Kidney (tissue), 13 donors: ENCODE measurements at regions not wholly inside any gene's neighbourhood (a gene's known extent, or its start where the extent isn't known, plus 50 kb on each side); places are given as distances from the start of the nearest gene placed in this dataset.

ENCODE experiments used
- DNase-seq, 5 donors: peaks; one replicate each; pipeline ENCODE4 v3.0.0-alpha.2; 2013 to 2020
- FAIRE-seq: peaks from 2 replicates; lab custom pipeline; 2012; peaks lifted over from hg19 to GRCh38; lab: Jason Lieb, UNC
- H3K27ac ChIP-seq, 2 donors: one replicate each; pipeline ENCODE4 v1.7.0; 2013; ENCODE audit warnings: low read depth in 2 of 2, low read length in 2 of 2, inconsistent platforms in 1 of 2
- H3K27me3 ChIP-seq: one replicate; pipeline ENCODE4 v1.7.1; 2013; ENCODE audit warnings: low read length, inconsistent platforms; ENCODE audit not compliant: control insufficient read depth, insufficient read depth
- H3K36me3 ChIP-seq, 3 donors: one replicate each; pipeline versions ENCODE4 v1.7.0 to v1.7.1; 2013; ENCODE audit warnings: low read length in 3 of 3, control low read depth in 1 of 3, inconsistent platforms in 1 of 3; ENCODE audit not compliant: insufficient read depth in 3 of 3, control insufficient read depth in 2 of 3
- H3K4me1 ChIP-seq, 3 donors: one replicate each; pipeline versions ENCODE4 v1.7.0 to v1.7.1; 2013; ENCODE audit warnings: low read length in 3 of 3, inconsistent platforms in 1 of 3, low read depth in 1 of 3; ENCODE audit not compliant: control insufficient read depth in 2 of 3, insufficient read depth in 2 of 3
- H3K4me3 ChIP-seq, 3 donors: one replicate each; pipeline versions ENCODE4 v1.7.0 to v1.8.1; 2013; ENCODE audit warnings: low read length in 3 of 3, control low read depth in 1 of 3, inconsistent platforms in 1 of 3
- H3K9ac ChIP-seq, 3 donors: one replicate each; pipeline versions ENCODE4 v1.7.0 to v1.7.1; 2013; ENCODE audit warnings: low read length in 3 of 3, control low read depth in 1 of 3, inconsistent platforms in 1 of 3
- H3K9me3 ChIP-seq, 3 donors: one replicate each; pipeline versions ENCODE4 v1.7.0 to v1.7.1; 2013; ENCODE audit warnings: low read length in 3 of 3, control low read depth in 1 of 3, inconsistent platforms in 1 of 3; ENCODE audit not compliant: control insufficient read depth in 2 of 3, insufficient read depth in 1 of 3
- intact Hi-C: fragments of 100-400 bp; cut with DNase I; formaldehyde crosslinking; loops from one replicate; pipeline ENCODE4 v1.11.1; 2022
- TF ChIP-seq, protein P1 (sequence below): IDR thresholded peaks from 3 replicates; pipeline ENCODE4 v1.5.1; 2012; ENCODE audit warnings: mild to moderate bottlenecking, moderate library complexity, borderline replicate concordance; ENCODE audit not compliant: insufficient read depth; ENCODE audit errors: extremely low read depth
- donor health status: control.
- donor health status: control.
- donor health status: control.
- donor health status: control.
- donor health status: control.
- donor health status: DM: yes; HTN: yes; CAD: no.
- donor health status: Normal renal cell carcinoma (clear cell type).

DNA sequence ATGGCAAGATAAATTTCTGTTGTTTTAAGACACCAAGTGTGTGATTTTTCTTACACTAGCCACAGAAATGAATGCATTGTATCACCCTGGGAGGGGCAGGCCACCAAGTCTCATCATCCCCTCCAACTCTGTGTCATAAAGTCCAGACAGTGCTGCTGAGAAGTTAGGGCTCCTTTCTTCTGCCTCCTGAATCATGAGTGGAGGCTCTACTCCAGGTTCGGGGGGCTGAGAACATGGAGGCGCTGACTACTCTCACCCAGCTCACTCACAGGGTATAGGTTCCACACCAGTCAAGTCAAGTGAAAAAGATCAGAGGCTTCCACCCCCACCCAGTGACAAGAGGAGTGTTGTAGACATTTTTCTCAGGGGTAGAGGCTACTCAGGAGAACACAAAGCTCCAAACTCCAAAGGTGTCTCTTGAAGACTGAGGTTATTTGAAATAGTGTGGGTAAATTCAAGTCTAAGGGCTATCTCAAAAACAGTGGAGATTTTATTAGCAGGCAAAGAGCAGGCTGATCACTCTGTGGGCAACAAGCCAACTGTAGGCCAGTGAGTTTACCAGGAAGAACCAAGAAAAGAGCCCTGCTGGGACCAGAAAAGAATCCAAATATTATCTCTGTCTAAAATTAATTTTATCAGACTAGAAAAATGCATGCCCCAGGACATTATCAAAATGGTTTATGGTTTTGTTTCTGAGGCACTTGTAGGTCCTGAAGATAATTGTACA, 118.6 kb upstream of the RET start:
- intact Hi-C loops, result no loop called here
- no peaks in the 10 kb centered on the region for H3K9me3 ChIP-seq
- no peak overlapping the region for H3K4me3 ChIP-seq
- no peaks in the 10 kb centered on the region for H3K36me3 ChIP-seq
- no peaks in the 10 kb centered on the region for H3K27me3 ChIP-seq
- DNase-seq (no peak), FAIRE-seq (no peak)
- no peak overlapping the region for H3K9ac ChIP-seq
- no peak overlapping the region for H3K27ac ChIP-seq
- no peaks in the 10 kb centered on the region for H3K4me1 ChIP-seq
- TF ChIP-seq, protein P1, sequence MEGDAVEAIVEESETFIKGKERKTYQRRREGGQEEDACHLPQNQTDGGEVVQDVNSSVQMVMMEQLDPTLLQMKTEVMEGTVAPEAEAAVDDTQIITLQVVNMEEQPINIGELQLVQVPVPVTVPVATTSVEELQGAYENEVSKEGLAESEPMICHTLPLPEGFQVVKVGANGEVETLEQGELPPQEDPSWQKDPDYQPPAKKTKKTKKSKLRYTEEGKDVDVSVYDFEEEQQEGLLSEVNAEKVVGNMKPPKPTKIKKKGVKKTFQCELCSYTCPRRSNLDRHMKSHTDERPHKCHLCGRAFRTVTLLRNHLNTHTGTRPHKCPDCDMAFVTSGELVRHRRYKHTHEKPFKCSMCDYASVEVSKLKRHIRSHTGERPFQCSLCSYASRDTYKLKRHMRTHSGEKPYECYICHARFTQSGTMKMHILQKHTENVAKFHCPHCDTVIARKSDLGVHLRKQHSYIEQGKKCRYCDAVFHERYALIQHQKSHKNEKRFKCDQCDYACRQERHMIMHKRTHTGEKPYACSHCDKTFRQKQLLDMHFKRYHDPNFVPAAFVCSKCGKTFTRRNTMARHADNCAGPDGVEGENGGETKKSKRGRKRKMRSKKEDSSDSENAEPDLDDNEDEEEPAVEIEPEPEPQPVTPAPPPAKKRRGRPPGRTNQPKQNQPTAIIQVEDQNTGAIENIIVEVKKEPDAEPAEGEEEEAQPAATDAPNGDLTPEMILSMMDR, result no peak

DNA sequence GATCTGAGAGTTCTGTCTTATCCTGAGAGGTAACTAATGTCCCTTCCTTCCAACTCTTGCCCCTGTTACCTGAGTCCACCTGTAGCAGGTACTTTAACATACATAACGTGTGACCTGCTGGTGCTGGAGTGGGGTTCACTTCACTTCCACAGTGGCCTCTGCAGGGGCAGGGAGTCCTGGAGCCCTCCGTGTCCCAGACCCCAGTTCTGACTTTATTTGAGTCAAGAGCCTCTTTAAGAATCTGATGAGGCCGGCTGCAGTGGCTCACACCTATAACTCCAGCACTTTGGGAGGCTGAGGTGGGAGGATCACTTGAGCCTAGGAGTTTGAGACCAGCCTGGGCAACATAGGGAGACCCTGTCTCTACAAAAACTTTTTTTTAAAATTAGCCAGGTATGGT, 117.0 kb upstream of the RET start:
- Histone ChIP-seq H3K9me3 (no peaks in the 10 kb centered on the region), H3K36me3 (no peaks in the 10 kb centered on the region), H3K9ac (no peak overlapping the region), H3K27me3 (no peaks in the 10 kb centered on the region), H3K4me1 (no peaks in the 10 kb centered on the region), H3K27ac (no peak overlapping the region), H3K4me3 (no peak overlapping the region)
- intact Hi-C loops, result no loop called here
- DNase-seq (peak in 1 of 5 donors; percentile 17), FAIRE-seq (no peak)
- TF ChIP-seq, protein P1, result no peak

DNA sequence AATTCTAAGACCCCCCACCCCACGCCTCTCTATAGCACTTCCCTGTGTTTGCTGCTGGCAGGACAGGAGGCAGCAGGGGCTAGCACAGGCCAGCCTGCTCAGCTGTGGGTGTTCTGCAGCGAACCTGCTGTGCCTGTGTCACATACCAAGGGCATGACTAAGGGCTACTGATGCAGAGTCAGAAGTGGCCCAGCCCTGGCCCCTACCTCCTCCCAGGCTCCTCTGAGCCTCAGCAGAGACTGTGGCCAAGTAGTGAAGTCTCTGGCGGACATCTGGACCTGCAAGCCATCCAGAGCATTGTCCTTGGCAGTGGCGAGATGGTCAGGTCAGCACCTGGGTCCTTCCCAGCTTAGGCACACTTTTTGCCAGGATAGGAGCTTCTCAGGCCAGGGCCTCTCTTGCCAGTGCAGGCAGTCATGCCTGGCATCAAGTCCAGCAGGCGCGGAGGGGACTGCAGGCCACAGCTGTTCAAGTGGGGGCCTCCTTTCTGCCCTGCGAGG, 116.3 kb upstream of the RET start:
- no peaks in the 10 kb centered on the region for H3K4me1 ChIP-seq
- H3K36me3 ChIP-seq, result no peaks in the 10 kb centered on the region
- no peaks in the 10 kb centered on the region for H3K9me3 ChIP-seq
- H3K9ac ChIP-seq, result no peak overlapping the region
- H3K4me3 ChIP-seq, result no peak overlapping the region
- H3K27ac ChIP-seq, result no peak overlapping the region
- FAIRE-seq (no peak), DNase-seq (peak in 4 of 5 donors; percentile 15 to 49 (median 32))
- intact Hi-C loops, result no loop called here
- H3K27me3 ChIP-seq, result no peaks in the 10 kb centered on the region
- TF ChIP-seq, protein P1, result no peak
